Omental fat pad (tissue), 3 donors: ENCODE measurements at regions not wholly inside any gene's neighbourhood (a gene's known extent, or its start where the extent isn't known, plus 50 kb on each side); places are given as distances from the start of the nearest gene placed in this dataset.
"Not testable (repeated sequence)": the region's sequence is repeated elsewhere in the genome, so short reads cannot be mapped to it uniquely, and the experiment has no call there.

Experiments used
- ATAC-seq: fragments of 150-250 bp; one replicate; pipeline ENCODE4 v1.9.1; 2016; ENCODE audit warnings: mild to moderate bottlenecking, moderate library complexity; ENCODE audit not compliant: low FRiP score
- DNase-seq: peaks from one replicate; pipeline ENCODE4 v3.0.0-alpha.2; 2019; ENCODE audit warnings: low spot score
- CTCF ChIP-seq, 3 donors: fragments of 450-650 bp; IDR thresholded peaks; one replicate each; pipeline ENCODE4 v1.5.1; 2016 to 2017; ENCODE audit warnings: antibody characterized with exemption in 3 of 3, mild to moderate bottlenecking in 3 of 3, moderate library complexity in 2 of 3

DNA sequence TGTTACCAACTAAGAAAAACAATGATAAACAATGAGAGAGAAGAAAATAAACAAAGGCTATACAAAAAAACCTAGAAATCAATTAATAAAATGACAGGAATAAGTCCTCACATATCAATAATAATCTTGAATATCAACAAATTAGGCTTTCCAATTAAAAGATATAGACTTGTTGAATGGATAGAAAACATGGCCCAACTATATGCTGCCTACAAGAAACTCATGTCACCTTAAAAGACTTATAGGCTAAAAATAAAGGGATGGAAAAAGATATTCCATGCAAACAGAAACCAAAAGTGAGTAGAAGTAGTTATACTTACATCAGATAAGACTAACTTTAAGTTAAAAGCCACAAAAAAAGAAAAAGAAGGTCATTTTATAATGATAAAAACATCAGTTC, 183.9 kb downstream of the MYRFL start:
- ATAC-seq (no peak), DNase-seq (no peak)
- no peak for TF ChIP-seq CTCF (IDR thresholded peaks at IDR 0.05)

GRCh38 chr12:70011353-70011752, 186.3 kb downstream of the MYRFL start:
- no peak for ATAC-seq
- DNase-seq: no peak
- TF ChIP-seq CTCF (IDR thresholded peaks at IDR 0.05): no peak

GRCh38 chr12:70013016-70013415, 188.0 kb downstream of the MYRFL start:
- not testable (repeated sequence) for ATAC-seq, DNase-seq

- ATAC-seq: no peak
- no peak for TF ChIP-seq CTCF (IDR thresholded peaks at IDR 0.05)
Observed at GRCh38 chr12:70028515-70028914, 203.5 kb downstream of the MYRFL start.

DNA sequence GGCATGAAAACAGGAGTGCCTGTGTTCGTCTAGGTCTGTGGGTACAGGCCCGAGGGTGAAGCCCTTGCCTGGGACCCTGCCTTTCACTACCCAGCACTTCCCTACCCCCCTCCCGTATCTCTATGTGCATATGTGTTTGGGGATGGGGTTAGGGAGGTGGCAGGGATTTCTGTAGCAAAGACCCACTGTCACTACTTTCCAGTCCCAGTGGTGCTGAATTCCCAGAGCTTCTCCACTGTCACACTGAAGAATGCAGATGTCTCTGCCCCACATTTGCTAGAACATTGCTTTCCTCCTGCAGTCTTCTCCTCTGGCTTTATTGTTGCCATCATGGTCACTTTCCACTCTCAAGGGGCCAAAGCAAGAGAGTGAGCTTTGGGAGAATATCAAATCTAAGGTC, 203.9 kb downstream of the MYRFL start:
- DNase-seq (no peak), ATAC-seq (no peak)
- no peak for TF ChIP-seq CTCF (IDR thresholded peaks at IDR 0.05)

More at GRCh38 chr12:70028515-70028914, 203.5 kb downstream of the MYRFL start:
- DNase-seq: no peak

DNA sequence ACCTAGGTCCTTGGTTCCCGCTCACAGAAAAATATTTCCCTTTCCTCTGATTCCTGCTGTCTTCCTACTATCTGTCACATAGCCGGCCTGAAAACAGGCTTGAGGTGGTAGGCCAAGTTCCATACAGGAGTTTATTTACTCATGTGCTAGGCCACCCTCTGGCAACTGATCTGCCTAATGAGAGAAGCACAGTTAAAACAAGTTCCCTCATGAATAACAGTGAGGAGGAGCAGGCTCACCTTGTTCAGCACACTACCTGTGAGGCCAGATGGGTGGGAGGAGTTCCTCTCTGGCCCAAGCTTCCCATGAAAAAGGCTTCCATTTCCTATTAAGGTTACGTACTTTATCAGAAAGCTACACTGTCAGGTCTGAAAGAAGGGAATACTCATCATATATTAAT, 206.0 kb downstream of the MYRFL start:
- no peak for TF ChIP-seq CTCF (IDR thresholded peaks at IDR 0.05)
- DNase-seq (no peak), ATAC-seq (no peak)

- DNase-seq: no peak
- no peak for TF ChIP-seq CTCF (IDR thresholded peaks at IDR 0.05)
- ATAC-seq: no peak
Observed at GRCh38 chr12:70032076-70032475, 207.0 kb downstream of the MYRFL start.

DNA sequence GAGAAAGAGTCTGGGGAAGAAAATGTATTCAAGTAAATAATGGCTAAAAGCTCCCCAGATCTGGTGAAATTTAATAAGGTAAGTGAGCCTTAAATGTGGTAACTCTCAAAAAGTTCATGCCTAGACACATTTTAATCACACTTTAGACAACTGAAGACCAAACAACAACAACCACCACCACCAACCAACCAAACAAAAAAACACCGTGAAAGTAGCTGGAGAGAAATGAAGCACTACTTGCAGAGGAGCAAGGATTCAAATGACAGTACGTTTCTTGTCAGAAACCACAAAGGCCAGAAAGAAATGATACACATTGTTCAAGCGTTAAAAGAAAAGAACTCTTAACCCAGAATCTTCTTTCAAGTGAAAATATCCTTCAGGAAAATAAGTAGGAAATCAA, 208.3 kb downstream of the MYRFL start:
- DNase-seq (no peak), ATAC-seq (no peak)
- TF ChIP-seq CTCF (IDR thresholded peaks at IDR 0.05): no peak
